ENCODE measurements at regions not wholly inside any gene's neighbourhood (a gene's known extent, or its start where the extent isn't known, plus 50 kb on each side); places are given as distances from the start of the nearest gene placed in this dataset.

DNA sequence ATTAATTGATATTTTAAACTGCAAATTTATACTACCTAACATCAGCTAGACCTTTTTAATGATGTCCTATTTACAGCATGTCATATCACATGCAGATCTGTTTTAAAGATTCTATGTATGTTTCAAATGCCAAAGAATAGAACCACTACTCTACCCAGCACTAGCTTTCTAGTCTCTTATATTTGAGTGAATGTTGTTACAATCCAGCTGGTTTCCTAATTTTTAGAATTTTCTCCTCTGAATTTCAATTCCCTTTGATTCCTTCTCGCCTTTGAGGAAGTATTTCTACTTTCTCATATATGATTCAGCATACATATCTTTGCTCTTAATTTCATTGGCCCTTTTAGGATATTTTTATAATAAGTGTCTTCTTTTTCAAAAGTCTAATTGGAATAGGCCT, 841.9 kb downstream of the TMTC2 start:
- TF ChIP-seq, protein P1, sequence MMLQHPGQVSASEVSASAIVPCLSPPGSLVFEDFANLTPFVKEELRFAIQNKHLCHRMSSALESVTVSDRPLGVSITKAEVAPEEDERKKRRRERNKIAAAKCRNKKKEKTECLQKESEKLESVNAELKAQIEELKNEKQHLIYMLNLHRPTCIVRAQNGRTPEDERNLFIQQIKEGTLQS (IDR thresholded peaks at IDR 0.05), result no peak
- TF ChIP-seq HNF4G (IDR thresholded peaks at IDR 0.05), result no peak
- TF ChIP-seq, protein P2, sequence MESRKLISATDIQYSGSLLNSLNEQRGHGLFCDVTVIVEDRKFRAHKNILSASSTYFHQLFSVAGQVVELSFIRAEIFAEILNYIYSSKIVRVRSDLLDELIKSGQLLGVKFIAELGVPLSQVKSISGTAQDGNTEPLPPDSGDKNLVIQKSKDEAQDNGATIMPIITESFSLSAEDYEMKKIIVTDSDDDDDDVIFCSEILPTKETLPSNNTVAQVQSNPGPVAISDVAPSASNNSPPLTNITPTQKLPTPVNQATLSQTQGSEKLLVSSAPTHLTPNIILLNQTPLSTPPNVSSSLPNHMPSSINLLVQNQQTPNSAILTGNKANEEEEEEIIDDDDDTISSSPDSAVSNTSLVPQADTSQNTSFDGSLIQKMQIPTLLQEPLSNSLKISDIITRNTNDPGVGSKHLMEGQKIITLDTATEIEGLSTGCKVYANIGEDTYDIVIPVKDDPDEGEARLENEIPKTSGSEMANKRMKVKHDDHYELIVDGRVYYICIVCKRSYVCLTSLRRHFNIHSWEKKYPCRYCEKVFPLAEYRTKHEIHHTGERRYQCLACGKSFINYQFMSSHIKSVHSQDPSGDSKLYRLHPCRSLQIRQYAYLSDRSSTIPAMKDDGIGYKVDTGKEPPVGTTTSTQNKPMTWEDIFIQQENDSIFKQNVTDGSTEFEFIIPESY (IDR thresholded peaks at IDR 0.05), result no peak
- TF ChIP-seq FOXA2 (IDR thresholded peaks at IDR 0.05), result no peak
- TF ChIP-seq SP1 (IDR thresholded peaks at IDR 0.05), result no peak
- TF ChIP-seq RAD21 (IDR thresholded peaks at IDR 0.05), result no peak
- WGBS, result 89% methylated on average over 1 of the region's 1 CpG
- H3K27me3 ChIP-seq (ENCODE audit: control insufficient read depth in 4 of 4, insufficient read depth in 4 of 4, low read length in 3 of 4), result no peaks in the 10 kb centered on the region
- no peaks in the 10 kb centered on the region for H3K9me3 ChIP-seq (ENCODE audit: control insufficient read depth in 4 of 4, low read length in 3 of 4)
- no peak overlapping the region for H3K9ac ChIP-seq (ENCODE audit: low read depth in 1 of 2, low read length in 2 of 2)
- H3K4me1 ChIP-seq (ENCODE audit: control insufficient read depth in 4 of 4, insufficient read depth in 4 of 4, low read length in 3 of 4), result no peaks in the 10 kb centered on the region
- no peak for DNase-seq (ENCODE audit: low spot score)
- H3K27ac ChIP-seq (ENCODE audit: low read depth in 1 of 2, low read length in 2 of 2), result no peak overlapping the region
- no peak overlapping the region for H3K4me3 ChIP-seq (ENCODE audit: low read depth in 1 of 3, low read length in 3 of 3)
- no peaks in the 10 kb centered on the region for H3K36me3 ChIP-seq (ENCODE audit: control insufficient read depth in 4 of 4, insufficient read depth in 3 of 4, low read depth in 1 of 4, low read length in 3 of 4)

DNA sequence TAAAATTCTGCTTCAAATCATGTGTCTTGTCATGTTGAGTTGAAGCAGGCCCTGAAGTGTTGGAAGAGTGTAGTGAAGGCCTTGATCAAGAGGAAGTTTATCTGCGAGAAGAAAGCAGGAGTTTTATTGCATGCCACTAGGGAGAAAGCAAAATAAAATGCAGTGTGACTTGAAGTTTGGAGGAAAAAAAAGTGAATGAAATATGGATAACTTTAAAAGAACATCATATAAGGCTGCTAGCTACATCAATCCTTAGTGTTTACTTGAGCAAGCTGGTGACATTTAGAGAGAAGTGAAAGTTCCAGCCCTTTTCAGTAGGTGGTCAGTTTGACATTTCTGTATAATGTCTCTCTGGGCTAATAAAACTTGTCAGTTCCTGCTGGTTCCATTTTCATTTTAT, 841.1 kb downstream of the TMTC2 start:
- no peaks in the 10 kb centered on the region for H3K27me3 ChIP-seq (ENCODE audit: control insufficient read depth in 4 of 4, insufficient read depth in 4 of 4, low read length in 3 of 4)
- no peak overlapping the region for H3K4me3 ChIP-seq (ENCODE audit: low read depth in 1 of 3, low read length in 3 of 3)
- DNase-seq (ENCODE audit: low spot score), result no peak
- TF ChIP-seq, protein P3, sequence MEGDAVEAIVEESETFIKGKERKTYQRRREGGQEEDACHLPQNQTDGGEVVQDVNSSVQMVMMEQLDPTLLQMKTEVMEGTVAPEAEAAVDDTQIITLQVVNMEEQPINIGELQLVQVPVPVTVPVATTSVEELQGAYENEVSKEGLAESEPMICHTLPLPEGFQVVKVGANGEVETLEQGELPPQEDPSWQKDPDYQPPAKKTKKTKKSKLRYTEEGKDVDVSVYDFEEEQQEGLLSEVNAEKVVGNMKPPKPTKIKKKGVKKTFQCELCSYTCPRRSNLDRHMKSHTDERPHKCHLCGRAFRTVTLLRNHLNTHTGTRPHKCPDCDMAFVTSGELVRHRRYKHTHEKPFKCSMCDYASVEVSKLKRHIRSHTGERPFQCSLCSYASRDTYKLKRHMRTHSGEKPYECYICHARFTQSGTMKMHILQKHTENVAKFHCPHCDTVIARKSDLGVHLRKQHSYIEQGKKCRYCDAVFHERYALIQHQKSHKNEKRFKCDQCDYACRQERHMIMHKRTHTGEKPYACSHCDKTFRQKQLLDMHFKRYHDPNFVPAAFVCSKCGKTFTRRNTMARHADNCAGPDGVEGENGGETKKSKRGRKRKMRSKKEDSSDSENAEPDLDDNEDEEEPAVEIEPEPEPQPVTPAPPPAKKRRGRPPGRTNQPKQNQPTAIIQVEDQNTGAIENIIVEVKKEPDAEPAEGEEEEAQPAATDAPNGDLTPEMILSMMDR (IDR thresholded peaks at IDR 0.05; ENCODE audit: low read depth, low read length, missing input control), result no peak
- no peak for TF ChIP-seq TAF1 (conservative IDR thresholded peaks at IDR 0.05)
- TF ChIP-seq RAD21 (IDR thresholded peaks at IDR 0.05), result no peak
- TF ChIP-seq, protein P4, sequence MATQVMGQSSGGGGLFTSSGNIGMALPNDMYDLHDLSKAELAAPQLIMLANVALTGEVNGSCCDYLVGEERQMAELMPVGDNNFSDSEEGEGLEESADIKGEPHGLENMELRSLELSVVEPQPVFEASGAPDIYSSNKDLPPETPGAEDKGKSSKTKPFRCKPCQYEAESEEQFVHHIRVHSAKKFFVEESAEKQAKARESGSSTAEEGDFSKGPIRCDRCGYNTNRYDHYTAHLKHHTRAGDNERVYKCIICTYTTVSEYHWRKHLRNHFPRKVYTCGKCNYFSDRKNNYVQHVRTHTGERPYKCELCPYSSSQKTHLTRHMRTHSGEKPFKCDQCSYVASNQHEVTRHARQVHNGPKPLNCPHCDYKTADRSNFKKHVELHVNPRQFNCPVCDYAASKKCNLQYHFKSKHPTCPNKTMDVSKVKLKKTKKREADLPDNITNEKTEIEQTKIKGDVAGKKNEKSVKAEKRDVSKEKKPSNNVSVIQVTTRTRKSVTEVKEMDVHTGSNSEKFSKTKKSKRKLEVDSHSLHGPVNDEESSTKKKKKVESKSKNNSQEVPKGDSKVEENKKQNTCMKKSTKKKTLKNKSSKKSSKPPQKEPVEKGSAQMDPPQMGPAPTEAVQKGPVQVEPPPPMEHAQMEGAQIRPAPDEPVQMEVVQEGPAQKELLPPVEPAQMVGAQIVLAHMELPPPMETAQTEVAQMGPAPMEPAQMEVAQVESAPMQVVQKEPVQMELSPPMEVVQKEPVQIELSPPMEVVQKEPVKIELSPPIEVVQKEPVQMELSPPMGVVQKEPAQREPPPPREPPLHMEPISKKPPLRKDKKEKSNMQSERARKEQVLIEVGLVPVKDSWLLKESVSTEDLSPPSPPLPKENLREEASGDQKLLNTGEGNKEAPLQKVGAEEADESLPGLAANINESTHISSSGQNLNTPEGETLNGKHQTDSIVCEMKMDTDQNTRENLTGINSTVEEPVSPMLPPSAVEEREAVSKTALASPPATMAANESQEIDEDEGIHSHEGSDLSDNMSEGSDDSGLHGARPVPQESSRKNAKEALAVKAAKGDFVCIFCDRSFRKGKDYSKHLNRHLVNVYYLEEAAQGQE (IDR thresholded peaks at IDR 0.05), result no peak
- no peak for TF ChIP-seq EGR1 (IDR thresholded peaks at IDR 0.05; ENCODE audit: low read depth in 2 of 2)
- no peak for TF ChIP-seq YY1 (IDR thresholded peaks at IDR 0.05)
- no peak for TF ChIP-seq HNF4G (IDR thresholded peaks at IDR 0.05)
- no peak for TF ChIP-seq RXRA (IDR thresholded peaks at IDR 0.05)
- TF ChIP-seq SP1 (IDR thresholded peaks at IDR 0.05), result no peak
- TF ChIP-seq, protein P5, sequence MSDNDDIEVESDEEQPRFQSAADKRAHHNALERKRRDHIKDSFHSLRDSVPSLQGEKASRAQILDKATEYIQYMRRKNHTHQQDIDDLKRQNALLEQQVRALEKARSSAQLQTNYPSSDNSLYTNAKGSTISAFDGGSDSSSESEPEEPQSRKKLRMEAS (IDR thresholded peaks at IDR 0.05), result no peak
- TF ChIP-seq, protein P1 (IDR thresholded peaks at IDR 0.05), result no peak
- no peak for TF ChIP-seq HNF4A (conservative IDR thresholded peaks at IDR 0.05)
- TF ChIP-seq NR2F2 (IDR thresholded peaks at IDR 0.05), result no peak
- TF ChIP-seq, protein P2 (IDR thresholded peaks at IDR 0.05), result no peak
- H3K36me3 ChIP-seq (ENCODE audit: control insufficient read depth in 4 of 4, insufficient read depth in 3 of 4, low read depth in 1 of 4, low read length in 3 of 4), result no peaks in the 10 kb centered on the region
- 77% methylated on average over 1 of the region's 1 CpG for WGBS
- no peak overlapping the region for H3K9ac ChIP-seq (ENCODE audit: low read depth in 1 of 2, low read length in 2 of 2)
- no peaks in the 10 kb centered on the region for H3K9me3 ChIP-seq (ENCODE audit: control insufficient read depth in 4 of 4, low read length in 3 of 4)
- no peaks in the 10 kb centered on the region for H3K4me1 ChIP-seq (ENCODE audit: control insufficient read depth in 4 of 4, insufficient read depth in 4 of 4, low read length in 3 of 4)
- H3K27ac ChIP-seq (ENCODE audit: low read depth in 1 of 2, low read length in 2 of 2), result no peak overlapping the region
